Trophoblast cell (in vitro differentiated cells and primary cell): ENCODE measurements at regions not wholly inside any gene's neighbourhood (a gene's known extent, or its start where the extent isn't known, plus 50 kb on each side); places are given as distances from the start of the nearest gene placed in this dataset.
"Not testable (repeated sequence)": the region's sequence is repeated elsewhere in the genome, so short reads cannot be mapped to it uniquely, and the experiment has no call there.

Experiments used
- DNase-seq, 2 donors: peaks; one replicate each; pipeline ENCODE4 v3.0.0-alpha.2; 2016
- H2AFZ ChIP-seq: 2 replicates; pipeline ENCODE4 v1.6.1; 2013; ENCODE audit warnings: low read length, moderate library complexity, mild to moderate bottlenecking; ENCODE audit not compliant: insufficient read depth, poor library complexity
- H2AK5ac ChIP-seq: 2 replicates; pipeline ENCODE4 v1.6.1; 2013; ENCODE audit warnings: mild to moderate bottlenecking, low read length
- H2BK120ac ChIP-seq: 2 replicates; pipeline ENCODE4 v1.6.1; 2013; ENCODE audit warnings: low read length, mild to moderate bottlenecking, moderate library complexity; ENCODE audit not compliant: insufficient read depth, poor library complexity
- H2BK12ac ChIP-seq: 2 replicates; pipeline ENCODE4 v1.6.1; 2013; ENCODE audit warnings: mild to moderate bottlenecking, low read length, moderate library complexity
- H2BK5ac ChIP-seq: 2 replicates; pipeline ENCODE4 v1.6.1; 2013; ENCODE audit warnings: low read length, low read depth, moderate library complexity, mild to moderate bottlenecking; ENCODE audit not compliant: poor library complexity
- H3K14ac ChIP-seq: 2 replicates; pipeline ENCODE4 v1.6.1; 2013; ENCODE audit warnings: mild to moderate bottlenecking, low read length
- H3K18ac ChIP-seq: 2 replicates; pipeline ENCODE4 v1.6.1; 2013; ENCODE audit warnings: mild to moderate bottlenecking, low read length
- H3K23ac ChIP-seq: 2 replicates; pipeline ENCODE4 v1.6.1; 2013; ENCODE audit warnings: low read length
- H3K27ac ChIP-seq: 2 replicates; pipeline ENCODE4 v1.5.1; 2013; ENCODE audit warnings: low read depth, mild to moderate bottlenecking, inconsistent platforms, low read length, moderate library complexity
- H3K27me3 ChIP-seq: 2 replicates; pipeline ENCODE4 v1.6.1; 2013; ENCODE audit warnings: inconsistent platforms, mild to moderate bottlenecking, low read length, moderate library complexity; ENCODE audit not compliant: insufficient read depth
- H3K36me3 ChIP-seq, 2 experiments: 1 replicate in 1 of 2; 2 replicates in 1 of 2; pipeline ENCODE4 v1.6.1; 2013; ENCODE audit warnings: low read length in 2 of 2, mild to moderate bottlenecking in 2 of 2, moderate library complexity in 1 of 2; ENCODE audit not compliant: insufficient read depth in 2 of 2, control insufficient read depth in 1 of 2
- H3K4ac ChIP-seq: 2 replicates; pipeline ENCODE4 v1.6.1; 2013; ENCODE audit warnings: low read depth, mild to moderate bottlenecking, low read length, moderate library complexity
- H3K4me1 ChIP-seq, 2 experiments: 1 replicate in 1 of 2; 2 replicates in 1 of 2; pipeline ENCODE4 v1.6.1; 2013; ENCODE audit warnings: low read length in 2 of 2, mild to moderate bottlenecking in 2 of 2, moderate library complexity in 1 of 2; ENCODE audit not compliant: insufficient read depth in 2 of 2, control insufficient read depth in 1 of 2
- H3K4me2 ChIP-seq: 2 replicates; pipeline ENCODE4 v1.6.1; 2013; ENCODE audit warnings: inconsistent platforms, mild to moderate bottlenecking, low read length, moderate library complexity
- H3K4me3 ChIP-seq: 2 replicates; pipeline ENCODE4 v1.5.1; 2013; ENCODE audit warnings: mild to moderate bottlenecking, low read depth, low read length, inconsistent platforms
- H3K79me1 ChIP-seq: one replicate; pipeline ENCODE4 v1.6.1; 2013; ENCODE audit warnings: low read length
- H3K79me2 ChIP-seq: 2 replicates; pipeline ENCODE4 v1.6.1; 2013; ENCODE audit warnings: low read length, mild to moderate bottlenecking; ENCODE audit not compliant: control insufficient read depth, insufficient read depth, poor library complexity
- H3K9ac ChIP-seq: 2 replicates; pipeline ENCODE4 v1.6.1; 2013; ENCODE audit warnings: mild to moderate bottlenecking, low read length
- H3K9me3 ChIP-seq: 2 replicates; pipeline ENCODE4 v1.6.1; 2013; ENCODE audit warnings: low read depth, mild to moderate bottlenecking, control low read depth, inconsistent platforms, low read length; ENCODE audit not compliant: insufficient read depth
- H4K12ac ChIP-seq: 2 replicates; pipeline ENCODE4 v1.6.1; 2013; ENCODE audit warnings: low read depth, mild to moderate bottlenecking, low read length, moderate library complexity
- H4K8ac ChIP-seq: 2 replicates; pipeline ENCODE4 v1.6.1; 2013; ENCODE audit warnings: low read depth, mild to moderate bottlenecking, low read length, moderate library complexity
- H4K91ac ChIP-seq: one replicate; pipeline ENCODE4 v1.6.1; 2013; ENCODE audit warnings: low read depth, mild to moderate bottlenecking, low read length, moderate library complexity
- WGBS: extraction: QIAGEN DNeasy Blood & Tissue Kit; methylation state at CpG from one replicate; pipeline ENCODE4 v1.1.7; 2013; ENCODE audit warnings: missing lambda C conversion rate; ENCODE audit not compliant: insufficient read length, insufficient coverage; ENCODE audit errors: extremely low coverage; 5-methylcytosine and 5-hydroxymethylcytosine counted together

DNA sequence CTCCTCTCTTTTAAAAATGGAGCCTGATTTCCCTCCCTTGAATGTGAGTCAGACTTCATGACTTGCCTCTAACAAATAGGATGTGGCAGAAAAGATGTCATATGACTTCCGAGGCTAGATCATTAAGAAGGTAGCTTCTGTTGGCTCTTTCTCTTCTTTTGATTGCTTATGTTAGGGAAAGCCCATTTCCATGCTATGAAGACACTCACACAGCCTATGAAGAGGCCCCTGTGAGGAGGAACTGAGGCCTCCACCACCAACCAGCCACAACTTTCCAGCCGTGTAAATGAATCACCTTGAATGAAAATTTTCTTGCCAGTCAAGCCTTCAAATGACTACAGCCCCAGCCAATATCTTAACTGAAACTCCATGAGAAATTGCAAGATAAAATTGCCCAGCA, 413.4 kb downstream of the TMEM38B start:
- Histone ChIP-seq H4K12ac (no peak overlapping the region), H4K91ac (no peak overlapping the region), H3K79me2 (no peaks in the 10 kb centered on the region), H3K36me3 (no peaks in the 10 kb centered on the region), H2BK5ac (no peak overlapping the region), H3K9ac (no peak overlapping the region), H2BK120ac (no peak overlapping the region), H3K23ac (no peak overlapping the region), H3K14ac (no peak overlapping the region), H2AK5ac (no peak overlapping the region), H3K27ac (no peak overlapping the region), H3K4me1 (peaks cover 0 to 2% of the 10 kb centered on the region in 2 experiments), H3K4me2 (no peak overlapping the region), H4K8ac (no peak overlapping the region), H3K4ac (no peak overlapping the region), H2BK12ac (no peak overlapping the region), H2AFZ (no peak overlapping the region), H3K4me3 (no peak overlapping the region), H3K9me3 (no peaks in the 10 kb centered on the region), H3K18ac (no peak overlapping the region), H3K79me1 (no peaks in the 10 kb centered on the region), H3K27me3 (no peaks in the 10 kb centered on the region)
- no peak for DNase-seq
- no CpG with 5 or more reads among the region's 2 CpGs for WGBS

DNA sequence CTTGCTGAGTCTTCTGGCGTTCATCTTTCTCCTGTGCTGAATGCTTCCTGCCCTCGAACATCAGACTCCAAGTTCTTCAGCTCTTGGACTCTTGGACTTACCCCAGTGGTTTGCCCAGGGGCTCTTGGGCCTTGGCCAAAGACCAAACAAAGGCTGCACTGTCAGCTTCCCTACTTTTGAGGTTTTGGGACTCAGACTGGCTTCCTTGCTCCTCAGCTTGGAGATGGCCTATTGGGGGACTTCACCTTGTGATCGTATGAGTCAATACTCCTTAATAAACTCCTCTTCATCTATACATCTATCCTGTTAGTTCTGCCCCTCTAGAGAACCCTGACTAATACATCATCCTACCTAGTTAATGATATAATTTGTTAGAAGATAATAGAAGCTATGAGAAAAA, 415.4 kb downstream of the TMEM38B start:
- not testable (repeated sequence) for H3K36me3 ChIP-seq

DNA sequence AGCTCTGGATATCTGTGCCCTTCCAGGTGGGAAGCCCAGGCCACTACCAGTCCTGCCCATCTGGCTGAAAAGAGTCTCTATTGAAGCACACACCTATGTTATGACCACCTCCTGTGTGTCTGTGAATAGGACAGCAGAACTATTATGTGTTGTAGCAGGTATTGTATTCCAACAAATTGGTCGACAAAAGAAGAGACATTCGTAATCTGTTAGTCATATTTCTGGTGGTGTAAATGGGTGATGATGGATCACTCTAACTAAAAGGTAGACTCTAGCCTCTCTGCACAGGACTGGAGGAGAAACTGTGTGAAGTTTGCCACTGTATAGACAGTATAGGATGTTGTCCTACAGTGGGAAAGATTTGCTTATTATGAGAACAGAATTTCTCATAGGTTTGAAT, 416.1 kb downstream of the TMEM38B start:
- H3K18ac ChIP-seq, result no peak overlapping the region
- WGBS, result no CpG with 5 or more reads among the region's 2 CpGs
- no peak overlapping the region for H3K4ac ChIP-seq
- H3K14ac ChIP-seq, result no peak overlapping the region
- no peak overlapping the region for H2AK5ac ChIP-seq
- no peak overlapping the region for H3K9ac ChIP-seq
- no peak overlapping the region for H3K23ac ChIP-seq
- no peak for DNase-seq
- H2AFZ ChIP-seq, result no peak overlapping the region
- H3K27me3 ChIP-seq, result no peaks in the 10 kb centered on the region
- no peak overlapping the region for H2BK5ac ChIP-seq
- H3K9me3 ChIP-seq, result no peaks in the 10 kb centered on the region
- no peak overlapping the region for H3K4me3 ChIP-seq
- no peak overlapping the region for H4K91ac ChIP-seq
- no peak overlapping the region for H2BK120ac ChIP-seq
- H3K4me2 ChIP-seq, result no peak overlapping the region
- no peaks in the 10 kb centered on the region for H3K79me2 ChIP-seq
- H3K4me1 ChIP-seq, result peaks cover 0 to 2% of the 10 kb centered on the region in 2 experiments
- no peaks in the 10 kb centered on the region for H3K79me1 ChIP-seq
- no peak overlapping the region for H3K27ac ChIP-seq
- no peak overlapping the region for H2BK12ac ChIP-seq
- no peak overlapping the region for H4K8ac ChIP-seq
- no peaks in the 10 kb centered on the region for H3K36me3 ChIP-seq
- no peak overlapping the region for H4K12ac ChIP-seq

More for the DNA sequence above, 415.4 kb downstream of the TMEM38B start:
- H3K4ac ChIP-seq, H2BK12ac ChIP-seq, H3K14ac ChIP-seq, H2BK120ac ChIP-seq, H3K9me3 ChIP-seq, H3K27ac ChIP-seq, H3K23ac ChIP-seq, DNase-seq, H3K18ac ChIP-seq, H3K4me3 ChIP-seq, H3K4me2 ChIP-seq, H3K79me1 ChIP-seq, H3K27me3 ChIP-seq, H4K12ac ChIP-seq, H2BK5ac ChIP-seq, H2AFZ ChIP-seq, H2AK5ac ChIP-seq, H3K9ac ChIP-seq, H3K79me2 ChIP-seq, H4K8ac ChIP-seq, H4K91ac ChIP-seq, H3K4me1 ChIP-seq: not testable (repeated sequence)
- WGBS, result no CpG with 5 or more reads among the region's 3 CpGs

DNA sequence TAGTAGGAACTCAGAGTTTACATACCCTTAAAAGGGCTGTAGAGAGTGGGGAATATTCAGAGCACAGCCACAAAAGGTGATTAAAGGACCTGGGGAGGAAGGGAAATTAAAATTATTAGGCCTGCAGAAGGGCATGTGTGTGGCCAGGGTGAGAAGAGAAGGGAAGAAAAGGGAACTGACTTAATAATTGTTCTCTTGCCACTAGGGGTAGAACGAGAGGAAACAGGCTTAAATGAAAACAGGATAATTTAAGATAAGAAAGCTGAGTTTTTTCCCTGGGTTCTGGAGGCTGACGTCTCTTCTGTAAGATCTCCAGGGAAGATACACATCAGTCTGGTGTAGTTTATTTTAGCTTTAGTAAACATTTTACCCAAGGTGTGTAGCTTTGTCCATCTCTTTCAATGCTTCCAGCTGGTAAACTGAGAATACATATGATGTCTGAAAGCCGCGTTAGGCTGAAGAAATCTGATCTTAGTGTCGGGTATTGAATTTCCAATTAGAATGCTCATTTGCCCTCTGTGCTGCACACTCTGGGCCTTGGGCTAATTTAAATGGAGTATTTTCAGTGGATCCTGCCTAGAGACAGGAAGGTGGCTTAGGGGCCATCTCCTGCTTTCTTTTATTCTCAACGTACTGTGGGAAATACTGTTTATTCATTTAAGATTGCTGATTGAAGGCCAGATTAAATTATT, 416.8 kb downstream of the TMEM38B start:
- Histone ChIP-seq H2BK120ac (no peak overlapping the region), H3K36me3 (no peaks in the 10 kb centered on the region), H3K18ac (no peak overlapping the region), H3K79me1 (no peaks in the 10 kb centered on the region), H3K4ac (no peak overlapping the region), H3K14ac (no peak overlapping the region), H4K8ac (no peak overlapping the region), H2AFZ (no peak overlapping the region), H3K4me3 (no peak overlapping the region), H4K91ac (no peak overlapping the region), H3K4me1 (peaks cover 0 to 2% of the 10 kb centered on the region in 2 experiments), H4K12ac (no peak overlapping the region), H3K79me2 (no peaks in the 10 kb centered on the region), H3K4me2 (no peak overlapping the region), H3K27ac (no peak overlapping the region), H2AK5ac (no peak overlapping the region), H3K9ac (no peak overlapping the region), H2BK5ac (no peak overlapping the region), H3K27me3 (no peaks in the 10 kb centered on the region), H2BK12ac (no peak overlapping the region), H3K23ac (no peak overlapping the region), H3K9me3 (no peaks in the 10 kb centered on the region)
- no peak for DNase-seq
- WGBS, result no CpG with 5 or more reads among the region's 6 CpGs
